H1 (cell line): ENCODE measurements at regions not wholly inside any gene's neighbourhood (a gene's known extent, or its start where the extent isn't known, plus 50 kb on each side); places are given as distances from the start of the nearest gene placed in this dataset.

Source experiments
- CBX5 ChIP-seq: fragments of 300-800, 300-1000 bp; sonication (generic); IDR thresholded peaks from 2 replicates; pipeline ENCODE4 v1.7.1; 2016; ENCODE audit warnings: antibody characterized with exemption, low read length, low read depth
- EP300 ChIP-seq, 2 experiments: IDR thresholded peaks; 1 replicate in 1 of 2; 2 replicates in 1 of 2; pipeline ENCODE4 v1.6.1; 2011 to 2012; ENCODE audit warnings: low read depth in 2 of 2, low read length in 2 of 2, mild to moderate bottlenecking in 2 of 2, borderline replicate concordance in 1 of 2, inconsistent platforms in 1 of 2, moderate library complexity in 1 of 2
- KDM1A ChIP-seq: fragments of 200-600, 300-600 bp; sonication (generic); IDR thresholded peaks from 2 replicates; pipeline ENCODE4 v1.7.1; 2016; ENCODE audit warnings: mild to moderate bottlenecking, low read length, borderline replicate concordance
- RAD21 ChIP-seq, 2 experiments: IDR thresholded peaks in 1 of 2; conservative IDR thresholded peaks in 1 of 2; 2 replicates each; pipeline ENCODE4 v1.6.1; 2011; ENCODE audit warnings: low read depth in 2 of 2, low read length in 2 of 2, improper control_type of control experiment in 1 of 2, inconsistent platforms in 1 of 2, mild to moderate bottlenecking in 1 of 2, moderate library complexity in 1 of 2
- TAF1 ChIP-seq: IDR thresholded peaks from 2 replicates; pipeline ENCODE4 v1.6.1; 2011; ENCODE audit warnings: mild to moderate bottlenecking, low read depth, low read length

- no peak for TF ChIP-seq RAD21 (IDR thresholded peaks at IDR 0.05 in 1 of 2, conservative IDR thresholded peaks at IDR 0.05 in 1 of 2; ENCODE audit: low read depth in 2 of 2, low read length in 2 of 2)
- TF ChIP-seq CBX5, result no peak
- TF ChIP-seq EP300 (IDR thresholded peaks at IDR 0.05; ENCODE audit: borderline replicate concordance in 1 of 2, low read depth in 2 of 2, low read length in 2 of 2), result no peak
- no peak for TF ChIP-seq KDM1A
- no peak for TF ChIP-seq TAF1
Measured at GRCh38 chr22:49263101-49263500, 564.6 kb downstream of the BRD1 start (continued).
